Epithelial cell of proximal tubule (primary cell): ENCODE measurements at regions not wholly inside any gene's neighbourhood (a gene's known extent, or its start where the extent isn't known, plus 50 kb on each side); places are given as distances from the start of the nearest gene placed in this dataset.
"Not testable (repeated sequence)": the region's sequence is repeated elsewhere in the genome, so short reads cannot be mapped to it uniquely, and the experiment has no call there.

Experiments
- DNase-seq: peaks from one replicate; pipeline ENCODE4 v3.0.0-alpha.2; 2011; ENCODE audit warnings: low read depth
- H3K4me3 ChIP-seq: 2 replicates; pipeline ENCODE4 v1.5.1; 2011; ENCODE audit warnings: low read depth, mild to moderate bottlenecking, low read length
- CTCF ChIP-seq: conservative IDR thresholded peaks from 2 replicates; pipeline ENCODE4 v1.5.1; 2012; ENCODE audit warnings: low read depth, mild to moderate bottlenecking, low read length

- H3K4me3 ChIP-seq, result no peak overlapping the region
- no peak for TF ChIP-seq CTCF
- DNase-seq, result no peak
Observed at GRCh38 chr2:153420394-153420793, 58.2 kb downstream of the RPRM start.

- no peak overlapping the region for H3K4me3 ChIP-seq
- DNase-seq, result no peak
- TF ChIP-seq CTCF, result no peak
Observed at GRCh38 chr2:153417077-153417476, 61.5 kb downstream of the RPRM start.

GRCh38 chr2:153416071-153416470 lies 62.5 kb downstream of the RPRM start:
- no peak for DNase-seq
- no peak overlapping the region for H3K4me3 ChIP-seq
- no peak for TF ChIP-seq CTCF

- no peak for DNase-seq
- no peak overlapping the region for H3K4me3 ChIP-seq
- TF ChIP-seq CTCF, result no peak
Observed at GRCh38 chr2:153408710-153409385, 69.7 kb downstream of the RPRM start.

- no peak for DNase-seq
- no peak overlapping the region for H3K4me3 ChIP-seq
- no peak for TF ChIP-seq CTCF
Observed at GRCh38 chr2:153405196-153405595, 73.4 kb downstream of the RPRM start.

- DNase-seq, result no peak
- no peak for TF ChIP-seq CTCF
- no peak overlapping the region for H3K4me3 ChIP-seq
Observed at GRCh38 chr2:153404792-153405191, 73.8 kb downstream of the RPRM start.

- no peak for DNase-seq
- peak overlapping the region; percentile 26 for H3K4me3 ChIP-seq
- TF ChIP-seq CTCF, result no peak
Observed at GRCh38 chr2:153403940-153404339, 74.6 kb downstream of the RPRM start.

GRCh38 chr2:153403352-153403751 lies 75.2 kb downstream of the RPRM start:
- H3K4me3 ChIP-seq, DNase-seq: not testable (repeated sequence)
